Osteoblast (primary cell): ENCODE measurements at regions not wholly inside any gene's neighbourhood (a gene's known extent, or its start where the extent isn't known, plus 50 kb on each side); places are given as distances from the start of the nearest gene placed in this dataset.
"Not testable (repeated sequence)": the region's sequence is repeated elsewhere in the genome, so short reads cannot be mapped to it uniquely, and the experiment has no call there.

Experiments used
- DNase-seq: peaks from one replicate; pipeline ENCODE4 v3.0.0; 2011; ENCODE audit warnings: low spot score, mixed read lengths; ENCODE audit not compliant: insufficient read length; ENCODE audit errors: missing footprints
- H2AFZ ChIP-seq: 2 replicates; pipeline ENCODE4 v1.6.0; 2011; ENCODE audit warnings: mild to moderate bottlenecking, low read length
- H3K27ac ChIP-seq: 2 replicates; pipeline ENCODE4 v1.5.1; 2011; ENCODE audit warnings: mild to moderate bottlenecking, low read depth, low read length, moderate library complexity
- H3K27me3 ChIP-seq: 2 replicates; pipeline ENCODE4 v1.6.0; 2012; ENCODE audit warnings: mild to moderate bottlenecking, control low read depth, inconsistent platforms, low read length, moderate library complexity; ENCODE audit not compliant: insufficient read depth
- H3K36me3 ChIP-seq: 2 replicates; pipeline ENCODE4 v1.5.1; 2011; ENCODE audit warnings: mild to moderate bottlenecking, low read length, control low read depth, moderate library complexity; ENCODE audit not compliant: insufficient read depth
- H3K4me1 ChIP-seq: 2 replicates; pipeline ENCODE4 v1.5.1; 2011; ENCODE audit warnings: mild to moderate bottlenecking, low read length, control low read depth, moderate library complexity; ENCODE audit not compliant: insufficient read depth
- H3K4me2 ChIP-seq: 2 replicates; pipeline ENCODE4 v1.6.0; 2011; ENCODE audit warnings: mild to moderate bottlenecking, low read length; ENCODE audit not compliant: insufficient read depth
- H3K4me3 ChIP-seq: fragments of 200-600 bp; sonication (generic); 3 replicates; pipeline ENCODE4 v1.5.1; 2012; ENCODE audit warnings: mild to moderate bottlenecking, low read length, inconsistent platforms; ENCODE audit not compliant: insufficient read depth
- H3K79me2 ChIP-seq: 2 replicates; pipeline ENCODE4 v1.6.0; 2012; ENCODE audit warnings: mild to moderate bottlenecking, low read length, control low read depth, inconsistent platforms; ENCODE audit not compliant: insufficient read depth
- H3K9me3 ChIP-seq: 2 replicates; pipeline ENCODE4 v1.5.1; 2011; ENCODE audit warnings: low read depth, low read length, control low read depth
- H4K20me1 ChIP-seq: 2 replicates; pipeline ENCODE4 v1.6.0; 2012; ENCODE audit warnings: mild to moderate bottlenecking, low read length, control low read depth; ENCODE audit not compliant: insufficient read depth
- TF ChIP-seq, protein P1 (sequence below): IDR thresholded peaks from 2 replicates; pipeline ENCODE4 v1.5.1; 2011; ENCODE audit warnings: mild to moderate bottlenecking, low read depth, low read length, moderate library complexity; ENCODE audit errors: extremely low read depth

GRCh38 chr10:10055656-10056442 is 961.8 kb upstream of the CELF2 start:
- H2AFZ ChIP-seq, result no peak overlapping the region
- H3K27me3 ChIP-seq, result no peaks in the 10 kb centered on the region
- H4K20me1 ChIP-seq, result no peaks in the 10 kb centered on the region
- no peak overlapping the region for H3K4me2 ChIP-seq
- H3K27ac ChIP-seq, result no peak overlapping the region
- H3K9me3 ChIP-seq, result no peaks in the 10 kb centered on the region
- H3K36me3 ChIP-seq, result no peaks in the 10 kb centered on the region
- no peak overlapping the region for H3K4me3 ChIP-seq
- no peaks in the 10 kb centered on the region for H3K4me1 ChIP-seq
- TF ChIP-seq, protein P1, sequence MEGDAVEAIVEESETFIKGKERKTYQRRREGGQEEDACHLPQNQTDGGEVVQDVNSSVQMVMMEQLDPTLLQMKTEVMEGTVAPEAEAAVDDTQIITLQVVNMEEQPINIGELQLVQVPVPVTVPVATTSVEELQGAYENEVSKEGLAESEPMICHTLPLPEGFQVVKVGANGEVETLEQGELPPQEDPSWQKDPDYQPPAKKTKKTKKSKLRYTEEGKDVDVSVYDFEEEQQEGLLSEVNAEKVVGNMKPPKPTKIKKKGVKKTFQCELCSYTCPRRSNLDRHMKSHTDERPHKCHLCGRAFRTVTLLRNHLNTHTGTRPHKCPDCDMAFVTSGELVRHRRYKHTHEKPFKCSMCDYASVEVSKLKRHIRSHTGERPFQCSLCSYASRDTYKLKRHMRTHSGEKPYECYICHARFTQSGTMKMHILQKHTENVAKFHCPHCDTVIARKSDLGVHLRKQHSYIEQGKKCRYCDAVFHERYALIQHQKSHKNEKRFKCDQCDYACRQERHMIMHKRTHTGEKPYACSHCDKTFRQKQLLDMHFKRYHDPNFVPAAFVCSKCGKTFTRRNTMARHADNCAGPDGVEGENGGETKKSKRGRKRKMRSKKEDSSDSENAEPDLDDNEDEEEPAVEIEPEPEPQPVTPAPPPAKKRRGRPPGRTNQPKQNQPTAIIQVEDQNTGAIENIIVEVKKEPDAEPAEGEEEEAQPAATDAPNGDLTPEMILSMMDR, result no peak
- no peaks in the 10 kb centered on the region for H3K79me2 ChIP-seq
- DNase-seq, result no peak

DNA sequence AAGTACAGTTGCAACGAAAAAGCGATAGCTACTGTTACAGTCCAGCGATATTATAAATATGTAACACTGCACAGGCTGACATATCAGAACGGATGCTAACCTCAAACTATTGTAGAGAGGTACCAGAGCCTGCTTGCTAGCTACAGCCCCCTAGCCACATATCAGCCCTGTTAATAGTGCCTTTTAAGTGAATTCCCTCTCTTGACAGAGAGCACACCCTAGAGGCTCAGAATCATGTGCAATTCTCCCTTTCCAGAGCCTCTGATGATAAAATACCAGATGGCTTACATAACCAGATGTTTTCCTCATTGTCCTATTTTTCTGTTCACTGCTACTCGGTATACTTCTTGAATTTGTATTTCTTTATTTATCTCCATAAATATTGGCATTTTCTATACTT is 960.7 kb upstream of the CELF2 start:
- no peak overlapping the region for H3K4me2 ChIP-seq
- DNase-seq, result no peak
- no peaks in the 10 kb centered on the region for H4K20me1 ChIP-seq
- no peaks in the 10 kb centered on the region for H3K79me2 ChIP-seq
- H3K4me3 ChIP-seq, result no peak overlapping the region
- H3K27me3 ChIP-seq, result no peaks in the 10 kb centered on the region
- TF ChIP-seq, protein P1, result no peak
- H3K9me3 ChIP-seq, result no peaks in the 10 kb centered on the region
- H3K4me1 ChIP-seq, result no peaks in the 10 kb centered on the region
- no peak overlapping the region for H3K27ac ChIP-seq
- no peaks in the 10 kb centered on the region for H3K36me3 ChIP-seq
- no peak overlapping the region for H2AFZ ChIP-seq

DNA sequence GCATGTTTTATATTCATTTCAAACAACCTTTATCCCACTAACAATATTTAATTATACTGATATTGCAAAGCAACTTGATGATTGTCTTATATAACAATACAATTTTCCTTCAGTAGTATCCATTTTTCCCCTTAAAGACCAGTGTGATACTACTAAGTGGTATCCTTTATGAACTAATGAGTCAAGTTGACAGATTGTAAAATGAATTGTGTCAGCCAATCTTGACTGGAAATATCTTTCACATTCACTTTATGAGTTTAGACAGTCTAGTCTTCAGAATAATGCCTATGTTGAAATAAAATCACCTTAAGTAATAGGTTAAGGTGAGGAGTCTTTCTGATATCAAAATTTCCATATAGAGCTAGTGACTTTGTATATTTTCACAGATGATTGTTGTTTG is 950.0 kb upstream of the CELF2 start:
- Histone ChIP-seq H3K4me3 (no peak overlapping the region), H3K27ac (no peak overlapping the region), H3K79me2 (no peaks in the 10 kb centered on the region), H4K20me1 (no peaks in the 10 kb centered on the region), H3K9me3 (no peaks in the 10 kb centered on the region), H3K4me2 (no peak overlapping the region), H3K36me3 (no peaks in the 10 kb centered on the region), H2AFZ (no peak overlapping the region), H3K27me3 (no peaks in the 10 kb centered on the region), H3K4me1 (no peaks in the 10 kb centered on the region)
- DNase-seq, result no peak
- TF ChIP-seq, protein P1, result no peak

DNA sequence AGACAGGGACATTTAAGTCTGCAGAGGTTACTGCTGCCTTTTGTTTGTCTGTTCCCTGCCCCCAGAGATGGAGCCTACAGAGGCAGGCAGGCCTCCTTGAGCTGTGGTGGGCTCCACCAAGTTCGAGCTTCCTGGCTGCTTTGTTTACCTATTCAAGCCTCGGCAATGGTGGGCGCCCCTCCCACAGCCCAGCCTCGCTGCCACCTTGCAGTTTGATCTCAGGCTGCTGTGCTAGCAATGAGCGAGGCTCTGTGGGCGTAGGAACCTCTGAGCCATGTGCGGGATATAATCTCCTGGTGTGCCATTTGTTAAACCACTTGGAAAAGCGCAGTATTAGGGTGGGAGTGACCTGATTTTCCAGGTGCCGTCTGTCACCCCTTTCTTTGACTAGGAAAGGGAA is 942.8 kb upstream of the CELF2 start:
- not testable (repeated sequence) for H3K36me3 ChIP-seq, H2AFZ ChIP-seq, H3K27me3 ChIP-seq, H3K4me1 ChIP-seq, H3K27ac ChIP-seq, H3K4me3 ChIP-seq, H3K79me2 ChIP-seq, DNase-seq, H4K20me1 ChIP-seq, H3K9me3 ChIP-seq, H3K4me2 ChIP-seq
